Neural progenitor cell (in vitro differentiated cells): ENCODE measurements at regions not wholly inside any gene's neighbourhood (a gene's known extent, or its start where the extent isn't known, plus 50 kb on each side); places are given as distances from the start of the nearest gene placed in this dataset.
"Not testable (repeated sequence)": the region's sequence is repeated elsewhere in the genome, so short reads cannot be mapped to it uniquely, and the experiment has no call there.

Experiments
- EZH2 ChIP-seq: fragments of 200-600 bp; sonication (generic); IDR thresholded peaks from 2 replicates; pipeline ENCODE4 v1.6.1; 2017; ENCODE audit warnings: antibody characterized with exemption, mild to moderate bottlenecking, moderate library complexity
- EZH2phosphoT487 ChIP-seq: fragments of 200-600 bp; sonication (generic); IDR thresholded peaks from 2 replicates; pipeline ENCODE4 v1.6.1; 2017; ENCODE audit warnings: antibody characterized with exemption
- TF ChIP-seq, protein P1 (sequence below): fragments of 200-600 bp; sonication (generic); IDR thresholded peaks from 2 replicates; pipeline ENCODE4 v1.5.1; 2017; ENCODE audit warnings: antibody characterized with exemption, mild to moderate bottlenecking

DNA sequence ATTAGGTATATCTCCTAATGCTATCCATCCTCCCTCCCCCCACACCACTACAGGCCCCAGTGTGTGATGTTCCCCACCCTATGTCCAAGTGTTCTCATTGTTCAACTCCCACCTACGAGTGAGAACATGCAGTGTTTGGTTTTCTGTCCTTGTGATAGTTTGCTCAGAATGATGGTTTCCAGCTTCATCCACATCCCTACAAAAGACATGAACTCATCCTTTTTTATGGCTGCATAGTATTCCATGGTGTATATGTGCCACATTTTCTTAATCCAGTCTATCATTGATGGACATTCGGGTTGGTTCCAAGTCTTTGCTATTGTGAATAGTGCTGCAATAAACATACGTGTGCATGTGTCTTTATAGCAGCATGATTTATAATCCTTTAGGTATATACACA, 53.8 kb upstream of the HIVEP2 start:
- TF ChIP-seq, protein P1, sequence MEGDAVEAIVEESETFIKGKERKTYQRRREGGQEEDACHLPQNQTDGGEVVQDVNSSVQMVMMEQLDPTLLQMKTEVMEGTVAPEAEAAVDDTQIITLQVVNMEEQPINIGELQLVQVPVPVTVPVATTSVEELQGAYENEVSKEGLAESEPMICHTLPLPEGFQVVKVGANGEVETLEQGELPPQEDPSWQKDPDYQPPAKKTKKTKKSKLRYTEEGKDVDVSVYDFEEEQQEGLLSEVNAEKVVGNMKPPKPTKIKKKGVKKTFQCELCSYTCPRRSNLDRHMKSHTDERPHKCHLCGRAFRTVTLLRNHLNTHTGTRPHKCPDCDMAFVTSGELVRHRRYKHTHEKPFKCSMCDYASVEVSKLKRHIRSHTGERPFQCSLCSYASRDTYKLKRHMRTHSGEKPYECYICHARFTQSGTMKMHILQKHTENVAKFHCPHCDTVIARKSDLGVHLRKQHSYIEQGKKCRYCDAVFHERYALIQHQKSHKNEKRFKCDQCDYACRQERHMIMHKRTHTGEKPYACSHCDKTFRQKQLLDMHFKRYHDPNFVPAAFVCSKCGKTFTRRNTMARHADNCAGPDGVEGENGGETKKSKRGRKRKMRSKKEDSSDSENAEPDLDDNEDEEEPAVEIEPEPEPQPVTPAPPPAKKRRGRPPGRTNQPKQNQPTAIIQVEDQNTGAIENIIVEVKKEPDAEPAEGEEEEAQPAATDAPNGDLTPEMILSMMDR, result not testable (repeated sequence)
- not testable (repeated sequence) for TF ChIP-seq EZH2, EZH2phosphoT487
